Motor neuron (in vitro differentiated cells): ENCODE measurements at regions not wholly inside any gene's neighbourhood (a gene's known extent, or its start where the extent isn't known, plus 50 kb on each side); places are given as distances from the start of the nearest gene placed in this dataset.

Experiments used
- ATAC-seq, 8 experiments: fragments of 200-7000 bp; cut with Tn5 transposase; replicated peaks in 6 of 8; 2 replicates each; pipeline ENCODE4 v1.8.0; 2021; ENCODE audit warnings: mild to moderate bottlenecking in 8 of 8, moderate library complexity in 8 of 8
- H3K27ac ChIP-seq, 2 donors: fragments of 250-450 bp; sonication (Bioruptor Pico); 2 replicates each; pipeline ENCODE4 v1.9.0; 2021; ENCODE audit warnings: antibody characterized with exemption in 2 of 2, mild to moderate bottlenecking in 2 of 2, moderate library complexity in 1 of 2
- H3K4me1 ChIP-seq, 2 donors: fragments of 250-450 bp; sonication (Bioruptor Pico); replicated peaks in 1 of 2; 2 replicates each; pipeline ENCODE4 v1.6.1; 2021; ENCODE audit warnings: antibody characterized with exemption in 2 of 2, mild to moderate bottlenecking in 2 of 2, moderate library complexity in 1 of 2
- H3K4me3 ChIP-seq, 5 donors: fragments of 250-450 bp; sonication (Bioruptor Pico); 2 replicates each; pipeline ENCODE4 v1.9.0; 2021; ENCODE audit warnings: antibody characterized with exemption in 5 of 5, mild to moderate bottlenecking in 5 of 5, moderate library complexity in 4 of 5
- WGBS, 10 experiments: fragments of 450-650 bp; shearing (Covaris generic); methylation state at CpG; one replicate each; pipeline ENCODE4 v1.0.0; 2022; 5-methylcytosine and 5-hydroxymethylcytosine counted together
- in situ Hi-C, 9 experiments: fragments of 400-800 bp; cut with MboI; loops; one replicate each; pipeline ENCODE4 v1.15.0; 2021; ENCODE audit warnings: low sequenced_read_pairs in 9 of 9, low pct_unique_long_range_greater_than_20kb in 2 of 9; ENCODE audit not compliant: unreplicated experiment in 9 of 9

DNA sequence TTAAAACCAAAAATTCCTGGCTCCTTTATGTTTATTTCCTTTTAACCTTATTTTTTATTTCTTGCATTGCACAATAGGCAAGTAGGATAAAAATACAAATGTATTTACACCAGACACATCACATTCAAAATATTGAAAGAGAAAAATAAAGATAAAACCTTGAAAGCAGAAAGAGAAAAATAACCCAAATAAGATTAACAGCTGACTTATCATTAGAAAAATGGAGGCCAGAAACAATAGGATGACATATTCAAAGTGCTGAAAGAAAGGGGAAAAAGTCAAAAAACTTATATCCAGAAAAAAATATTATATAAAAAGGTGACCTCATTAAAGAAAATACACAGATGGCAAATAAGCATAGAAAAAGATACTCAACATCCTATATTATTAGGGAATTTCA is 459.4 kb downstream of the NUF2 start:
- Histone ChIP-seq H3K4me1 (peaks cover 0 to 4% of the 10 kb centered on the region in 2 donors), H3K27ac (no peak overlapping the region), H3K4me3 (no peak overlapping the region)
- in situ Hi-C loops, result no loop called here
- ATAC-seq, result no peak

- no peak for ATAC-seq
- in situ Hi-C loops, result no loop called here
- Histone ChIP-seq H3K4me3 (no peak overlapping the region), H3K27ac (no peak overlapping the region), H3K4me1 (peaks cover 0 to 12% of the 10 kb centered on the region in 2 donors)
- 63 to 100% (median 90%) methylated on average over 2 of the region's 2 CpGs; no CpG with 5 or more reads in 2 of the 10 experiments for WGBS, 10 experiments
Observed at GRCh38 chr1:163785868-163786405, 464.2 kb downstream of the NUF2 start.

GRCh38 chr1:163789911-163790310 is 468.2 kb downstream of the NUF2 start:
- Histone ChIP-seq H3K4me1 (peaks cover 0 to 18% of the 10 kb centered on the region in 2 donors), H3K4me3 (no peak overlapping the region), H3K27ac (peak overlapping the region in 1 of 2 donors; percentile 1)
- 45 to 86% (median 70%) methylated on average over 2 to 4 of the region's 4 CpGs; no CpG with 5 or more reads in 2 of the 10 experiments for WGBS, 10 experiments
- in situ Hi-C loops, result no loop called here
- ATAC-seq, result peak in 1 of 8 experiments; percentile 38

- 43 to 100% (median 60%) methylated on average over 1 to 3 of the region's 3 CpGs for WGBS, 10 experiments
- Histone ChIP-seq H3K27ac (no peak overlapping the region), H3K4me3 (no peak overlapping the region), H3K4me1 (peaks cover 0 to 20% of the 10 kb centered on the region in 2 donors)
- in situ Hi-C loops, result no loop called here
- ATAC-seq, result peak in 1 of 8 experiments; percentile 32
Observed at GRCh38 chr1:163794551-163794950, 472.8 kb downstream of the NUF2 start.

DNA sequence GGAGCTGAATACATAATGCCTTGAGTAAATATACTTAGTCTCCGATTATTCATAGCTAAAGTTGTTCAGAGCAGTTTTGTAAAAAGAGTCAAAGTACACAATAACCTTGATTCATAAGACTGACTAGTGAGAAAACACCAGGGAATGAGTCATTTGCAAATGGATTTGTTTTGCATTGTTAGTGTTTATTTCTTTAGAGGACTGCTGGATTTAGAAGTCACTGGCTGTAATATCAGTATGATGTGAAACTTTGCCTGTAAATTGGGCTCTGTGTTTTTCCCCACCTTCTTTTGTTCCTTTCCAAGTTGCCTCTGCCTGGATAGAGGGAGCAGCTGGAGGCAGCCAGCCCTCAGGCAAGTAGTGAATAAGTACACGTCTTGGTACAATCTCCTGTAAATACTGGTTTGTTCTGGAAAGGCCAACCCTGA is 474.7 kb downstream of the NUF2 start:
- WGBS, 10 experiments, result 0 to 69% (median 47%) methylated on average over 1 to 2 of the region's 2 CpGs
- peak; percentile 69 to 96 (median 86) for ATAC-seq
- Histone ChIP-seq H3K4me3 (no peak overlapping the region), H3K27ac (no peak overlapping the region), H3K4me1 (peaks cover 0 to 8% of the 10 kb centered on the region in 2 donors)
- in situ Hi-C loops, result no loop called here

- Histone ChIP-seq H3K4me1 (peaks cover 0 to 8% of the 10 kb centered on the region in 2 donors), H3K27ac (no peak overlapping the region), H3K4me3 (no peak overlapping the region)
- in situ Hi-C loops, result no loop called here
- no peak for ATAC-seq
Observed at GRCh38 chr1:163797816-163798215, 476.1 kb downstream of the NUF2 start.

DNA sequence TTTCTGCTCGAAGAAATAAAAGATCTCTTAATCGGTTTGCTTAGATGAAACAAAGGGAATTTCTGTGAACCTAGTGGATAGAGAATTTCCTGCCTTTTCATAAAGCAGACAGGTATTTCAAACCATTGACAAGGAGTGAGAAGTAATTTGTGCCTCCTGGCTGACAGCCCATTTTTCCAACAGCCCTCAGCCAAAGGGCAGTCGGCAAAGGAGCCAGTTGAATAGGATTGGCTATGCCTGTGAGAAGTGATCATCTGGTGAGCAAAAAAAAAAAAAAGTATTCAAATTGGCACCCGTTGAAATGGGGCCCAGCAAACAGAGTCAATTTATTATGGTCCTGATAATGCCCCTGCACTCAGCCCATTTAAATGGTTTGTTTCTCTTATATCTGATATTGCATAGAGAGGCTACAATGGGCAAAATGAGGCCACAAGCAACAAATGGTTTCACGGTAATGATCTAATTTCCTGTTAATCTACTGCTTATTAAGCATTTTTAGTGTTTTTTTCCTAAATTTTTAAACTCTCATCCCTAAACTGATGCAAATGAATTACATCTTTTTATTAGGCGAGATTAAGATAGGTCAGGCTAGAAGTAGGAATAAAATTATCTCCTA is 477.5 kb downstream of the NUF2 start:
- Histone ChIP-seq H3K4me1 (peaks cover 0 to 8% of the 10 kb centered on the region in 2 donors), H3K27ac (no peak overlapping the region), H3K4me3 (no peak overlapping the region)
- in situ Hi-C loops, result no loop called here
- no peak for ATAC-seq
- WGBS, 10 experiments, result 69 to 100% (median 92%) methylated on average over 2 to 6 of the region's 6 CpGs

GRCh38 chr1:163807331-163808049 is 485.7 kb downstream of the NUF2 start:
- in situ Hi-C loops, result no loop called here
- no peak overlapping the region for H3K27ac ChIP-seq
- ATAC-seq, result peak in 3 of 8 experiments; percentile 58 to 70 (median 65)
- WGBS, 10 experiments, result 10 to 100% (median 93%) methylated on average over 1 to 3 of the region's 3 CpGs; no CpG with 5 or more reads in 1 of the 10 experiments
- H3K4me1 ChIP-seq, result no peaks in the 10 kb centered on the region
- H3K4me3 ChIP-seq, result no peak overlapping the region

GRCh38 chr1:163813251-163813650 is 491.5 kb downstream of the NUF2 start:
- H3K4me1 ChIP-seq, result no peaks in the 10 kb centered on the region
- in situ Hi-C loops, result no loop called here
- no peak for ATAC-seq
- WGBS, 10 experiments, result 63 to 100% (median 100%) methylated on average over 1 to 2 of the region's 2 CpGs; no CpG with 5 or more reads in 2 of the 10 experiments
- H3K4me3 ChIP-seq, result no peak overlapping the region
- H3K27ac ChIP-seq, result no peak overlapping the region

DNA sequence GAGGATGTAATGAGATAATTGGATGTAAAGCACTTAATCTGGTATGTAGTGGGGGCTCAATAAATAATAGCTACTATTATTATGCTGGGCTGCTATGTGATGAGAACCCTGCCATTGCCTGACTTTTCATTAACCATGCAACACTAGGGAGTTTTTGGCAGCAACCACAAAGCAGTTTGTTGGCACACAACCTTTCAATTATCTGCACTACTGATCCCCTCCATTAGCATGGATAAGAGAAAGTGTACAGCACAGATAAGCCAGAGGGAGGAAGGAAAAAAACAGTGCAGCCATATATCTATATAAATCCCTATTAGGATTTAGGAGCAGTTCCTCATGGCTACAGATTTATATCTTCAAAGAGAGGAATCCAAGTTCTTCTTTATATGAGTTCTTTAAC is 498.5 kb downstream of the NUF2 start:
- ATAC-seq, result no peak
- no peaks in the 10 kb centered on the region for H3K4me1 ChIP-seq
- no peak overlapping the region for H3K4me3 ChIP-seq
- H3K27ac ChIP-seq, result no peak overlapping the region
- in situ Hi-C loops, result no loop called here

DNA sequence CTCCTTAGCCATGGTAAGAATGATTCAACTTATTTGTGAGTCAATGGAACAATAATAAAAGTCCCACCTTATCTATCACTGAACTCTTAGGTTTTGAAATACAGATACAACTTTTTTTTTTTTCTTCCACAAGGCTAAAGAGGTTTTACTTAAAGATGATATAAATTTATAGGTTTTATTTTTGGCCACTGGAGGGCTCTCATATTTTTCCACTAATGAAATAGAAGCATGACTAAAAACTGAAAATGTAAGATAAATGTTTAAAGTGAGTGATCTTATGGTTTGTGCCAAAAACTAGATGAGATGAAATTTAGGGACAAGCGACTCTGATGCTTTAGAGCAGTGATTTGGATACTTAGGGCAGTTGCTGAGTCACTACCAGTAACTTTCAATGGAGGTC is 499.0 kb downstream of the NUF2 start:
- 13 to 100% (median 86%) methylated on average over 1 of the region's 1 CpG; no CpG with 5 or more reads in 3 of the 10 experiments for WGBS, 10 experiments
- in situ Hi-C loops, result no loop called here
- Histone ChIP-seq H3K4me1 (no peaks in the 10 kb centered on the region), H3K4me3 (no peak overlapping the region), H3K27ac (no peak overlapping the region)
- no peak for ATAC-seq

- no peak for ATAC-seq
- in situ Hi-C loops, result no loop called here
- peaks cover 0 to 4% of the 10 kb centered on the region in 2 donors for H3K4me1 ChIP-seq
Observed at GRCh38 chr1:163821679-163822078, 499.9 kb downstream of the NUF2 start.

GRCh38 chr1:163823017-163823416 is 501.3 kb downstream of the NUF2 start:
- in situ Hi-C loops, result no loop called here
- Histone ChIP-seq H3K27ac (no peak overlapping the region), H3K4me1 (peaks cover 0 to 4% of the 10 kb centered on the region in 2 donors), H3K4me3 (no peak overlapping the region)
- ATAC-seq, result no peak

More at GRCh38 chr1:163821679-163822078, 499.9 kb downstream of the NUF2 start:
- Histone ChIP-seq H3K4me3 (no peak overlapping the region), H3K27ac (no peak overlapping the region)

GRCh38 chr1:163824006-163824405 is 502.3 kb downstream of the NUF2 start:
- Histone ChIP-seq H3K4me1 (peaks cover 0 to 4% of the 10 kb centered on the region in 2 donors), H3K4me3 (no peak overlapping the region), H3K27ac (no peak overlapping the region)
- 0 to 80% (median 56%) methylated on average over 1 of the region's 1 CpG; no CpG with 5 or more reads in 3 of the 10 experiments for WGBS, 10 experiments
- in situ Hi-C loops, result no loop called here
- peak in 3 of 8 experiments; percentile 63 to 97 (median 93) for ATAC-seq
